CD4-positive, alpha-beta T cell (primary cell): ENCODE measurements at regions not wholly inside any gene's neighbourhood (a gene's known extent, or its start where the extent isn't known, plus 50 kb on each side); places are given as distances from the start of the nearest gene placed in this dataset.

ENCODE experiments used
- ATAC-seq: fragments of 200-7000 bp; cut with Tn5 transposase; one replicate; pipeline ENCODE4 v1.10.0; 2022; ENCODE audit warnings: mild to moderate bottlenecking; ENCODE audit not compliant: poor library complexity
- CTCF ChIA-PET: fragments of 350-600 bp; sonication (Branson Sonifier 250); formaldehyde crosslinking; loops from one replicate; lab custom pipeline; 2021; ENCODE audit warnings: antibody characterized with exemption, inconsistent platforms; lab: Charles Lee
- POLR2A ChIA-PET: fragments of 350-600 bp; sonication (Branson Sonifier 250); formaldehyde crosslinking; loops from one replicate; lab custom pipeline; 2021; ENCODE audit warnings: antibody characterized with exemption, inconsistent platforms; lab: Charles Lee
- DNase-seq, 14 experiments: peaks; one replicate each; pipeline ENCODE4 v3.0.0-alpha.2; 2013 to 2020; ENCODE audit warnings: mixed read lengths in 2 of 14
- H3K27ac ChIP-seq, 2 donors: one replicate each; pipeline versions ENCODE4 v1.5.1 to v1.7.0; 2013; ENCODE audit warnings: low read length in 2 of 2, low read depth in 1 of 2, mild to moderate bottlenecking in 1 of 2
- H3K27me3 ChIP-seq, 2 experiments: 1 replicate in 1 of 2; 2 replicates in 1 of 2; pipeline versions ENCODE4 v1.6.1 to v1.7.0; 2013; ENCODE audit warnings: low read length in 2 of 2, control low read depth in 1 of 2, mild to moderate bottlenecking in 1 of 2, moderate library complexity in 1 of 2; ENCODE audit not compliant: insufficient read depth in 2 of 2, control insufficient read depth in 1 of 2
- H3K36me3 ChIP-seq: one replicate; pipeline ENCODE4 v1.6.1; 2013; ENCODE audit warnings: low read length, control low read depth; ENCODE audit not compliant: insufficient read depth
- H3K4me1 ChIP-seq: one replicate; pipeline ENCODE4 v1.6.1; 2013; ENCODE audit warnings: low read length, control low read depth; ENCODE audit not compliant: insufficient read depth
- H3K4me3 ChIP-seq: one replicate; pipeline ENCODE4 v1.5.1; 2013; ENCODE audit warnings: mild to moderate bottlenecking, low read length, moderate library complexity
- H3K9me3 ChIP-seq, 2 experiments: 1 replicate in 1 of 2; 2 replicates in 1 of 2; pipeline versions ENCODE4 v1.6.1 to v1.7.0; 2013; ENCODE audit warnings: low read length in 2 of 2, mild to moderate bottlenecking in 2 of 2, control low read depth in 1 of 2, moderate library complexity in 1 of 2; ENCODE audit not compliant: control insufficient read depth in 1 of 2, insufficient read depth in 1 of 2
- H3K27ac Mint-ChIP-seq: one replicate; pipeline ENCODE4 v1.8.0; 2020; ENCODE audit warnings: mixed read lengths
- H3K27me3 Mint-ChIP-seq: one replicate; pipeline ENCODE4 v1.8.0; 2021; ENCODE audit warnings: mixed read lengths
- H3K36me3 Mint-ChIP-seq: one replicate; pipeline ENCODE4 v1.8.0; 2021; ENCODE audit warnings: low read depth, mixed read lengths
- H3K4me1 Mint-ChIP-seq: one replicate; pipeline ENCODE4 v1.8.0; 2021; ENCODE audit warnings: low read depth, mixed read lengths
- H3K4me3 Mint-ChIP-seq: one replicate; pipeline ENCODE4 v1.8.0; 2020; ENCODE audit warnings: mild to moderate bottlenecking, mixed read lengths
- H3K9me3 Mint-ChIP-seq: one replicate; pipeline ENCODE4 v1.8.0; 2020; ENCODE audit warnings: mixed read lengths
- CTCF ChIP-seq: fragments of 200-600 bp; IDR thresholded peaks from one replicate; pipeline ENCODE4 v1.8.0; 2022; ENCODE audit warnings: antibody characterized with exemption, mild to moderate bottlenecking
- intact Hi-C, 2 experiments: fragments of 100-400 bp; cut with DNase I in 1 of 2; cut with micrococcal nuclease in 1 of 2; formaldehyde crosslinking; loops; one replicate each; pipeline versions ENCODE4 v1.15.1 to v1.9.0; 2023 to 2025; cut with DNase I, micrococcal nuclease

- peak in 1 of 14 experiments; percentile 6 for DNase-seq
- POLR2A ChIA-PET, result no interaction called here
- ATAC-seq, result no peak
These were observed 890.5 kb upstream of the CTNND2 start for GRCh38 chr5:12794476-12795332.

GRCh38 chr5:12793373-12793772 lies 889.1 kb upstream of the CTNND2 start:
- Histone ChIP-seq H3K27me3 (no peaks in the 10 kb centered on the region), H3K36me3 (no peaks in the 10 kb centered on the region), H3K4me1 (no peaks in the 10 kb centered on the region), H3K4me3 (no peak overlapping the region), H3K27ac (no peak overlapping the region), H3K9me3 (peaks cover 5 to 20% of the 10 kb centered on the region in 2 experiments)
- CTCF ChIA-PET, result no interaction called here
- Mint-ChIP-seq H3K9me3 (peaks cover 5% of the 10 kb centered on the region), H3K36me3 (no peaks in the 10 kb centered on the region), H3K4me1 (no peaks in the 10 kb centered on the region), H3K27ac (no peak overlapping the region), H3K27me3 (no peaks in the 10 kb centered on the region), H3K4me3 (no peak overlapping the region)
- no peak for ATAC-seq
- no peak for TF ChIP-seq CTCF
- intact Hi-C loops, result no loop called here
- DNase-seq, result no peak
- POLR2A ChIA-PET, result no interaction called here

More at GRCh38 chr5:12794476-12795332, 890.5 kb upstream of the CTNND2 start:
- H3K27me3 ChIP-seq, result no peaks in the 10 kb centered on the region
- no peaks in the 10 kb centered on the region for H3K4me1 ChIP-seq
- peaks cover 5 to 20% of the 10 kb centered on the region in 2 experiments for H3K9me3 ChIP-seq
- Mint-ChIP-seq H3K27me3 (no peaks in the 10 kb centered on the region), H3K4me1 (no peaks in the 10 kb centered on the region), H3K36me3 (no peaks in the 10 kb centered on the region), H3K9me3 (peaks cover 5% of the 10 kb centered on the region), H3K4me3 (no peak overlapping the region), H3K27ac (no peak overlapping the region)
- no peaks in the 10 kb centered on the region for H3K36me3 ChIP-seq
- no peak overlapping the region for H3K27ac ChIP-seq
- intact Hi-C loops, result no loop called here
- no peak overlapping the region for H3K4me3 ChIP-seq
- TF ChIP-seq CTCF, result no peak
- CTCF ChIA-PET, result no interaction called here

GRCh38 chr5:12780536-12780935 lies 876.3 kb upstream of the CTNND2 start:
- Mint-ChIP-seq H3K27ac (no peak overlapping the region), H3K27me3 (no peaks in the 10 kb centered on the region), H3K4me1 (no peaks in the 10 kb centered on the region), H3K9me3 (peaks cover 13% of the 10 kb centered on the region), H3K4me3 (no peak overlapping the region), H3K36me3 (no peaks in the 10 kb centered on the region)
- Histone ChIP-seq H3K36me3 (no peaks in the 10 kb centered on the region), H3K9me3 (no peaks in the 10 kb centered on the region), H3K27ac (no peak overlapping the region), H3K4me3 (no peak overlapping the region), H3K27me3 (no peaks in the 10 kb centered on the region), H3K4me1 (no peaks in the 10 kb centered on the region)
- TF ChIP-seq CTCF, result no peak
- ATAC-seq (no peak), DNase-seq (no peak)
- ChIA-PET POLR2A (no interaction called here), CTCF (no interaction called here)
- intact Hi-C loops, result no loop called here
